ENCODE measurements at regions not wholly inside any gene's neighbourhood (a gene's known extent, or its start where the extent isn't known, plus 50 kb on each side); places are given as distances from the start of the nearest gene placed in this dataset.

- no peak overlapping the region for H4K91ac ChIP-seq (replicated peaks; ENCODE audit: insufficient read length, low read length)
- no peak overlapping the region for H3K27ac ChIP-seq (ENCODE audit: low read depth, low read length)
- H2AK5ac ChIP-seq (ENCODE audit: low read depth, low read length): no peak overlapping the region
- H2BK120ac ChIP-seq (replicated peaks; ENCODE audit: low read depth, low read length): no peak overlapping the region
- H3K14ac ChIP-seq (ENCODE audit: insufficient read length): no peak overlapping the region
- no peak for DNase-seq (ENCODE audit: low read depth in 1 of 2, low spot score in 2 of 2)
- no peak overlapping the region for H2BK12ac ChIP-seq (ENCODE audit: low read depth, low read length)
- no peaks in the 10 kb centered on the region for H3K36me3 ChIP-seq (ENCODE audit: control insufficient read depth in 2 of 4, insufficient read depth in 4 of 4, low read length in 3 of 4)
- H4K8ac ChIP-seq (ENCODE audit: extremely low read depth, insufficient read depth, low read length): no peak overlapping the region
- H3K4me2 ChIP-seq (ENCODE audit: insufficient read depth in 1 of 2, low read depth in 2 of 2, low read length in 2 of 2): no peak overlapping the region
- no peak overlapping the region for H2BK15ac ChIP-seq (ENCODE audit: low read length)
- H3K18ac ChIP-seq (ENCODE audit: extremely low read depth, low read length): no peak overlapping the region
- no peak overlapping the region for H2BK5ac ChIP-seq (ENCODE audit: low read depth, low read length)
- no peak overlapping the region for H3K23ac ChIP-seq (ENCODE audit: insufficient read length)
- no peaks in the 10 kb centered on the region for H3K79me1 ChIP-seq (ENCODE audit: low read depth, low read length)
- no peak overlapping the region for H2AFZ ChIP-seq (ENCODE audit: low read length)
- H3K56ac ChIP-seq (replicated peaks; ENCODE audit: insufficient read length, low read depth, low read length): no peak overlapping the region
- no peaks in the 10 kb centered on the region for H3K9me3 ChIP-seq (ENCODE audit: insufficient read depth in 2 of 2, low read depth in 1 of 2, low read length in 1 of 2)
- no peaks in the 10 kb centered on the region for H3K27me3 ChIP-seq (replicated peaks in 1 of 4; ENCODE audit: control insufficient read depth in 3 of 4, extremely low read depth in 1 of 4, insufficient read depth in 3 of 4, low read length in 3 of 4)
- H3K9ac ChIP-seq (replicated peaks in 1 of 4; ENCODE audit: extremely low read depth in 1 of 4, low read depth in 3 of 4, low read length in 3 of 4): no peak overlapping the region
- WGBS, 2 experiments (ENCODE audit: extremely low coverage in 1 of 2, insufficient coverage in 1 of 2, insufficient read length in 1 of 2, insufficient replicate concordance in 2 of 2, low coverage in 1 of 2, low lambda C conversion rate in 2 of 2, missing lambda C conversion rate in 1 of 2): 99% methylated on average over 3 of the region's 3 CpGs; no CpG with 5 or more reads in 1 of the 2 experiments
- H2BK20ac ChIP-seq (ENCODE audit: low read length): no peak overlapping the region
- H4K20me1 ChIP-seq (replicated peaks in 1 of 2; ENCODE audit: control insufficient read depth in 1 of 2, insufficient read depth in 2 of 2, low read length in 2 of 2): no peaks in the 10 kb centered on the region
- no peak overlapping the region for H3K4me3 ChIP-seq (ENCODE audit: extremely low read depth in 1 of 4, insufficient read depth in 2 of 4, low read depth in 3 of 4, low read length in 4 of 4)
- ChIA-PET CTCF (ENCODE audit: partially characterized antibody) (no interaction called here), POLR2A (ENCODE audit: partially characterized antibody) (no interaction called here)
- no peak for FAIRE-seq
- H4K5ac ChIP-seq (ENCODE audit: insufficient read length, low read depth, low read length): no peak overlapping the region
- H3K4me1 ChIP-seq (replicated peaks in 1 of 4; ENCODE audit: control insufficient read depth in 3 of 4, insufficient read depth in 4 of 4, low read length in 3 of 4): no peaks in the 10 kb centered on the region
- H3K23me2 ChIP-seq (ENCODE audit: low read depth, low read length): no peaks in the 10 kb centered on the region
- no peaks in the 10 kb centered on the region for H3K79me2 ChIP-seq (ENCODE audit: control insufficient read depth in 1 of 2, insufficient read depth in 2 of 2, low read length in 2 of 2)
- H3K4ac ChIP-seq (replicated peaks; ENCODE audit: insufficient read length, low read depth, low read length): no peak overlapping the region
- TF ChIP-seq RFX5 (IDR thresholded peaks at IDR 0.05; ENCODE audit: borderline replicate concordance, low read depth, low read length): no peak
- TF ChIP-seq CHD2 (IDR thresholded peaks at IDR 0.05; ENCODE audit: low read length): no peak
- TF ChIP-seq TBP (IDR thresholded peaks at IDR 0.05; ENCODE audit: low read depth, low read length): no peak
- no peak for TF ChIP-seq POLR2A (IDR thresholded peaks at IDR 0.05; ENCODE audit: control extremely low read depth in 1 of 2, low read depth in 2 of 2, low read length in 2 of 2)
- no peak for TF ChIP-seq HDAC6 (IDR thresholded peaks at IDR 0.05; ENCODE audit: low read depth, low read length)
- no peak for TF ChIP-seq JUN (IDR thresholded peaks at IDR 0.05; ENCODE audit: low read depth, low read length)
- no peak for TF ChIP-seq TAF1 (IDR thresholded peaks at IDR 0.05; ENCODE audit: low read depth, low read length)
- no peak for TF ChIP-seq BACH1 (IDR thresholded peaks at IDR 0.05; ENCODE audit: low read length)
- TF ChIP-seq BRCA1 (IDR thresholded peaks at IDR 0.05; ENCODE audit: low read depth, low read length): no peak
- TF ChIP-seq ASH2L (IDR thresholded peaks at IDR 0.05; ENCODE audit: low read length): no peak
- TF ChIP-seq SP2 (IDR thresholded peaks at IDR 0.05; ENCODE audit: low read length): no peak
Observed at GRCh38 chr11:81337756-81338155, 1395.9 kb downstream of the FAM181B start.

Data from H1 (cell line).